Heart left ventricle (tissue), 13 donors: ENCODE measurements at regions not wholly inside any gene's neighbourhood (a gene's known extent, or its start where the extent isn't known, plus 50 kb on each side); places are given as distances from the start of the nearest gene placed in this dataset.
"Not testable (repeated sequence)": the region's sequence is repeated elsewhere in the genome, so short reads cannot be mapped to it uniquely, and the experiment has no call there.

Experiments used
- CTCF ChIP-seq, 12 donors: fragments of 200-600 bp; sonication (generic) in 4 of 12; IDR thresholded peaks; one replicate each; pipeline versions ENCODE4 v1.5.0 to v1.8.0; 2018 to 2022; ENCODE audit warnings: antibody characterized with exemption in 12 of 12, mild to moderate bottlenecking in 5 of 12
- POLR2A ChIP-seq, 2 donors: fragments of 450-650 bp; IDR thresholded peaks; one replicate each; pipeline ENCODE4 v1.6.1; 2017; ENCODE audit warnings: antibody characterized with exemption in 2 of 2, mild to moderate bottlenecking in 2 of 2, moderate library complexity in 2 of 2
- donor health status: ischemic (EF 13 %, LVEDD 7.1; RV severe dilation, severe dysfunction).
- donor health status: DM: no; HTN: yes; CAD: no.
- donor health status: DM: no; HTN: no; CAD: no.
- donor health status: ischemic (EF 25% LVEDD 6.9; RV normal size, moderate dysfunction).
- donor health status: ischemic (EF 25% LVEDD 5.7; RV mildly dilated, moderate dysfunction).
- donor health status: ischemic (EF 35%, LVEDD 5.7; RV mildly dilated, moderate dysfunction).
- donor health status: nonischemic (EF 11% LVEDD 7.7; RV severe dilation, severe dysfunction).
- donor health status: DM: yes; HTN: yes; CAD: no.
- donor health status: PGD.
- donor health status: ischemic (EF 29% LVEDD 5.4; RV normal size, mild dysfunction).
- donor health status: nonischemic (EF 23%, LVEDD 6.1; RV moderate dilation, normal function).

DNA sequence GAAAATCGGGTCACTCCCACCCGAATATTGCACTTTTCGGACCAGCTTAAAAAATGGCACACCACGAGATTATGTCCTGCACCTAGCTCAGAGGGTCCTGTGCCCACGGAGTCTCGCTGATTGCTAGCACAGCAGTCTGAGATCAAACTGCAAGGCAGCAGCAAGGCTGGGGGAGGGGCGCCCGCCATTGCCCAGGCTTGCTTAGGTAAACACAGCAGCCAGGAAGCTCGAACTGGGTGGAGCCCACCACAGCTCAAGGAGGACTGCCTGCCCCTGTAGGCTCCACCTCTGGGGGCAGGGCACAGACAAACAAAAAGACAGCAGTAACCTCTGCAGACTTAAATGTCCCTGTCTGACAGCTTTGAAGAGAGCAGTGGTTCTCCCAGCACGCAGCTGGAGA is 405.3 kb downstream of the PTH2R start:
- TF ChIP-seq CTCF, POLR2A (IDR thresholded peaks at IDR 0.05): not testable (repeated sequence)
